Epithelial cell of esophagus (primary cell): ENCODE measurements at regions not wholly inside any gene's neighbourhood (a gene's known extent, or its start where the extent isn't known, plus 50 kb on each side); places are given as distances from the start of the nearest gene placed in this dataset.

Experiments
- DNase-seq: peaks from one replicate; pipeline ENCODE4 v3.0.0; 2010; ENCODE audit warnings: low read depth
- H3K4me3 ChIP-seq: 2 replicates; pipeline ENCODE4 v1.5.1; 2011; ENCODE audit warnings: mild to moderate bottlenecking, low read length, control low read depth
- CTCF ChIP-seq: IDR thresholded peaks from 2 replicates; pipeline ENCODE4 v1.5.1; 2011; ENCODE audit warnings: low read depth, mild to moderate bottlenecking, low read length, control low read depth, inconsistent platforms; ENCODE audit not compliant: insufficient read depth; ENCODE audit errors: missing control alignments

- DNase-seq, result no peak
- no peak for TF ChIP-seq CTCF
- no peak overlapping the region for H3K4me3 ChIP-seq
These were observed 112.8 kb upstream of the EFNA5 start for GRCh38 chr5:107783551-107783950.

GRCh38 chr5:107782561-107783169 is 111.9 kb upstream of the EFNA5 start:
- DNase-seq, result no peak
- no peak overlapping the region for H3K4me3 ChIP-seq
- no peak for TF ChIP-seq CTCF

GRCh38 chr5:107781451-107781850 is 110.7 kb upstream of the EFNA5 start:
- peak; percentile 2 for DNase-seq
- no peak for TF ChIP-seq CTCF
- no peak overlapping the region for H3K4me3 ChIP-seq

GRCh38 chr5:107779437-107779836 is 108.7 kb upstream of the EFNA5 start:
- no peak for DNase-seq
- H3K4me3 ChIP-seq, result no peak overlapping the region
- TF ChIP-seq CTCF, result no peak

DNA sequence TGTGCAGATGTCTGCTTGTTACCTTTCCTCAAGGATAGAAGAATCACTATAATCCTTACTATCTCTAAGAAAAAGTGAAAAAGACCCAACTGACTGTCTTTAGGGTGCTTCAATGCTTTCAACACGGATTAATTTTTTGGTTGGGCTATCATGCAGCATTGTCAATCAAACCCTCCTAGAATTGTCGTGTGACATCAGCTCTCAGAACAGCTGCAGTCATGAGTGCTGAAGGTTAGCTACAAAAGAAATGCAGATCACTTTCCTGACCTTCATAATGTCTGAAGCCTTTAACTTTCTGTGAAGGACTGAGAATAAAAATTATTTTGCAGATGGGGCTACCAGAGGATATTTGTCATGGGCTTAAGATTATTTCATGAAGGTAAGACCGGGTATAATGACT is 107.9 kb upstream of the EFNA5 start:
- no peak overlapping the region for H3K4me3 ChIP-seq
- no peak for DNase-seq
- TF ChIP-seq CTCF, result no peak

DNA sequence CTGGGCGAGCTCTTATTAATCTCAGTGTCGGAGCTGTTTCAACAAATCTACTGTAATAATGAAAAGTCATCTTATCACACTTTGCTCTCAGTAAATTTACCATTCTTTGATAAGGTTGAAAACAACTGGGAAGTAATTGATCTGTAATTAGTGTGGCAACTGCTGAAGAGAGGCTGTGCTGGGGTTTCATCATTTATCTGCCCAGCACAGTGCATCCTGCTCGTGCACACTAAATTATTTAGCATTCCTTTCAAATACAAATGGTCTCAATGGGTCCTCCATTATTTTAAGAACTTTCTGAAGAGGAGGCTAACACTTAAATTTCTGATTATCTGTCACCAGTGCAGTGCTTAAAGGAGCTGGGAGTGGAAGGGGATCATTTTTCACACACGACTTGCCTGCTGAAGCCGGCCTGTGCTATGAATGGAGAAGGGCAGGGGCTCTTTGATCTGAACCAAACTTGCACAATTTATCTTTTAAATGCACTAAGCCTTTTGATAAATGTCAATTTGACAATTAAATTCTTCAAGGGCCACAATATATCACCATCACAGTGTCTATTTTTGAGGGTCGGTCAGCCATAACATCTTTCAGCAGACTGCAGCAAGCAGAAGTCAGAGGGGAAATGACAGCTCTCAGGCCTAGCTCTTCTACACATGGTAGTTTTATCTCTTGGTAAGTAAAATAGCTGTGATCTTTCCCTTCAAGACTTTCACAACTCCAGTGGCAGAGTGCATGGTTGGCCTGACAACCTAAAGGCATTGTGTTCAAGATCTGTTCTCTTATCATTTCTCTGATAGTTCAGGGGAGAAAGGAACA is 106.4 kb upstream of the EFNA5 start:
- H3K4me3 ChIP-seq, result no peak overlapping the region
- TF ChIP-seq CTCF, result no peak
- no peak for DNase-seq
